ENCODE measurements at regions not wholly inside any gene's neighbourhood (a gene's known extent, or its start where the extent isn't known, plus 50 kb on each side); places are given as distances from the start of the nearest gene placed in this dataset.
"Not testable (repeated sequence)": the region's sequence is repeated elsewhere in the genome, so short reads cannot be mapped to it uniquely, and the experiment has no call there.

- TF ChIP-seq CTCF (conservative IDR thresholded peaks at IDR 0.05 in 1 of 2, IDR thresholded peaks at IDR 0.05 in 1 of 2; ENCODE audit: extremely low read depth in 1 of 2, insufficient read depth in 1 of 2, low read depth in 1 of 2, low read length in 2 of 2); EZH2 (IDR thresholded peaks at IDR 0.05; ENCODE audit: borderline replicate concordance, low read length): not testable (repeated sequence)
Observed at GRCh38 chr22:10748751-10749150, 4779.2 kb upstream of the OR11H1 start.

Data from mammary epithelial cell (primary cell).